SH-SY5Y (cell line): ENCODE measurements at regions not wholly inside any gene's neighbourhood (a gene's known extent, or its start where the extent isn't known, plus 50 kb on each side); places are given as distances from the start of the nearest gene placed in this dataset.

ENCODE experiments used
- GATA2 ChIP-seq: IDR thresholded peaks from 2 replicates; pipeline ENCODE4 v1.6.1; 2011; ENCODE audit warnings: mild to moderate bottlenecking, low read depth, low read length
- GATA3 ChIP-seq: IDR thresholded peaks from 2 replicates; pipeline ENCODE4 v1.6.1; 2011; ENCODE audit warnings: low read depth, mild to moderate bottlenecking, low read length, moderate library complexity

DNA sequence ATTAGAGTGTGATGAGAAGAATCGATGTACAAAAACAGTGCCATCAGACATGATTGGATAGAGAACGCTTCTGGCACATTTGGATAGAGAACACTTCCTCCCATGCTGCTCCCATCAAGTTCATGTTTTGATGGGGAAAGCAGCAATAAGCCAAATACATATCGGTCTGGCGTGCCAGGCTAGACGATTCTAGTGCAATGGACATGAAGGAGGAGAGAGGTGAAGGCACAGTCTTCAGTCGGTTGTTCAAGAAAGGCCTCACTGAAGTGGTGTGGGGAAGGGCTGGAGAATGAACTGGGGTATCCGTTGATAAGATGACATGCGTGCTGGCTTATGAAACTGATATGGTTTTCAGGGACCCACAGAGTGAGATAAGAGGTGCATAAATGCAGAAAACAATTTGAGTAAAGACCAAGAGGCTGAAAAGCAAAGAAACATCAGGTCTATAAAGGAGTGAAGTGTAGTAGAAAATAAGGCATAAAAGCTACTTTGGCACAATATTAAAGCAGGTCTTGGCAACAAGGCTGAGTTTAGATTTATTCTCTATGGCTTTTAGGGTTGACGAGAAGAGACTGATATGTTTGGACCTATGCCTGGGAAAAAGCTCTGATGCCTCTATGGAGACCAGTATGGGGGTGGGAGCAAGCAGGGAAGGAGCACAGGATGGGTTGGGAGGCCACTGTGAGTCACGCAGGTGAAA is 117.6 kb upstream of the PIEZO2 start:
- TF ChIP-seq GATA2 (no peak), GATA3 (no peak)

DNA sequence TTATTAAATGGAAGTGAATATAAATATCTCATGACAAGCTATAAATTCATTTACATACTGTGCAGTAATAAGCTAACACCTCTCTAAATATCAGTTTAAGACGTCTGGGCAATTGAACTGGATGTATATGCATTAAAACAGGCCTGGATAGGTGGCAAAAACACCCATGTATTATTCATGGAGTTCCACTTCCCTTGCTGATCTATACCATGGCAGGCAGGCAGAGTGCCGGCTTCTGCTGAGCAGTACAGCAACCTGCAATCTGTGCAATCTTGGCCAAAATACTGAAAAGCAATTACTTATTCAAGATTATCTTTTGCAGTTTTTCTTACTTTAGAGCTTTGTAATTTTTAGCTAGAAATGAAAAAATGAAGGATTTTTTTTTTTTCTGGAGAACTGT is 112.1 kb upstream of the PIEZO2 start:
- TF ChIP-seq GATA3 = no peak
- TF ChIP-seq GATA2 = no peak

DNA sequence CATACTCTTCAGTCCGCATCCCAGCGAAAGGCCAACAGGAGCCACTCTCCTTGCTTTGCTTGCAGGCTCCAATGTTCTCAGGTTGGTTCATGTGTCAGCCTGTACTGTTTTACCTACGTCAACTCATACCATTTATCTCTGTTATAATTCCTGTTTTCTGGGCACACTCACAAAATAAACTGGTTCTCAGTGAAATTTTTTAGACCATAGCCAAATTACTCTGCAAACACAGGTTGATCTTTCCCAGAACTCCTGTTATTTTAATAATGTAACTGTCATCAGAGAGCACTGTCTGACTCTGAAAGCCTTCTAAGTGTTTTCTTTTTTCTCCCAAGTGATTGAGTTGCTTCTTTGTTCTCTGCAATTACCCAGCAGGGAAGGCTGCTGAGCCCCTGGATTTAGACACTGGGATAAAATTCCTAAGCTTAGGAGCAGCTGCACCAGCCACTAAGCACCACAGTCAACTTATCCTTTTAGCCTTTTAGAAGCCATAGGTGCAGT is 111.6 kb upstream of the PIEZO2 start:
- TF ChIP-seq GATA3 (no peak), GATA2 (no peak)

DNA sequence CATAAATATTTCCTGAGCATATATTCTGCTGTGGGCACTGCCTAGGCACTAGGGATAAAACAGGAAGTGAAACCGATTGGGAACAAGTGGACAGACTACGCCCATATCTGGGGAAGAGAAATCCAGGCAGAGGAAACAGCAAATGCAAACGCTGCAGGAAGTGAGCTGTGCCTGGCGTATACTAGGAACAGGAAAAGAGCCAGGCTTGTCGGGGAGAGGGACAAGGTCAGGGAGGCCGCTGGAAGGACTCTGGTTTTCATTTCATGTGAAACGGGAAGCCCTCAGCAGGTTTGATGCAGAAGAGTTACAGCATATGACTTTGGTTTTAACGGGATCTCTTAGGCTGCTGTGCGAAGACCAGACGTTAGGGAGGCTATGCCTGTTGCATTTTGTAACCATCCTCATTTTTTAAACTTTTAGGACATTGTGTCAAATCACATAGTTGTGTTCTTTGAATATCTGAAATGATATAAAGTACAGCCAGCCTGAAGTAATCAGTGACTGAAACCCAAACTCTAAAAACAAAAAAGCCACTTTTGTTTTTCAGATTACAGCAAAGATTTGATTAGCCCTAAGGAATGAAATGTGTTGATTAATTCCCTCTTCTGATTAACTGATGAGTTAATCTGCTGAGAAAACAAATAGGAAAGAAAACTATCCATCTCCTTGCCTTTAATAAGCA is 110.2 kb upstream of the PIEZO2 start:
- TF ChIP-seq GATA3 (no peak), GATA2 (no peak)

DNA sequence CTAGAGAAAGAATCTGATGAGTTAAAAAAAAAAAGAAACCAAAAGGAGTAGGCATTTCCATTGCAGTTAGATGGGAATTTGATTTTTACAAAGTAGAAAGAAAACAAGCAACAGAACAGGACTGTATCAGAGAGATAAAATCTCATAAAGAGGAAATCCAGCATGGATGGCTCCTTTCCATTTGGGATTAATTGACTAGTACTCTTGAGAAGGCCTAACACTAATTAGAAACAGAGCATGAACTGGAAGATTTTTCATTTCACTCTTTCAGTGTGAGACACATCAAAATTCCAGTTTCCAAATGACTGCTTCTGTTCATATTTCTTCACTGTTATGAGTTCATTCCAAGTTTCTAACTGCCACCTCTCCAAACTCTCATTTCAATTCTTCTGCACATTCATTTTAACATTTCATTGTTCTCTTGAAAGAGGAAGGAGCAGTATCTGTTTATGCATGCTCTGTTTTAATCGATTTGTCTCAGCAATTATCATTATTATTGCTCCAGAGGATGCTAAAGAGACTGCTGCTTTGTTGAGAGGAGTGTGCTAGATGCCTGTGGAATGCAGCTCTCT is 108.8 kb upstream of the PIEZO2 start:
- TF ChIP-seq GATA3 = no peak
- TF ChIP-seq GATA2 = 0 out of 2 replicates have a peak, but pooled peaks have one; percentile 15

DNA sequence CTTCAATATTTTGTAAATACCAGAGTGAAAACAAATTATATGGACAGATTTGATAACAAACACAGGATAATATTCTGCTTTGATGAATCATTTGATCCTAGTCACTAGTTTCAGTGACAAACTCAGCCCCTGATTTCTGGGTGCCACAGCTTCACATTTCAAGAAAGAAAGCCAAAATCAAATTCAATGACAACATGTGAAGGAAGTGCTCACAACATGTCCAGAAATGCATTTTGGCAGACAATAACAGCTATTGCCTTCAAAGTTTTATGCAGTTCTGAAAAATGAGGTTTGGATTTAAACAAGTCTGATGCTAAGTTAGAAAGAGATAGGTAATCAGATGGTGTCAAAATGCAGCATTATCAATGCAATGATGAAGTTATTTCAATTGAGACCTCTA is 106.9 kb upstream of the PIEZO2 start:
- TF ChIP-seq GATA3 (no peak), GATA2 (no peak)

DNA sequence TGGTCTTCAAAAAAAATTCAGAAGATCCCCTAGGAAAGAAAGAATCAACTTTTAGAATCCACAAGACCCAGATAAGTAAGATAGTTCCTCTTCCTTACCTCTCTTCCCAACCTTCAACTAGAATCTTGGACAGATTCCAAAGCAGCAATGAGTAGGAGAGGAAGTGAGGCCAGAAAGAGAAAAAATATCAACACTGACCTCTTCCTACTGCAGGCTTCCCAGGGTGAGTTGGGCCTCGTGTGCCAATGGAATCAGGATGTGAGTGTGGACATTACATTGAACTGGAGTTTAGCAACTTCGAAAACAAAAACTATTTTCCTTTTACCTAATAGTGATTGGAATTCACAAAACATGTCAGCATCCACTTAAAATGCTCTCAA is 102.5 kb upstream of the PIEZO2 start:
- TF ChIP-seq GATA2 = no peak
- TF ChIP-seq GATA3 = no peak

DNA sequence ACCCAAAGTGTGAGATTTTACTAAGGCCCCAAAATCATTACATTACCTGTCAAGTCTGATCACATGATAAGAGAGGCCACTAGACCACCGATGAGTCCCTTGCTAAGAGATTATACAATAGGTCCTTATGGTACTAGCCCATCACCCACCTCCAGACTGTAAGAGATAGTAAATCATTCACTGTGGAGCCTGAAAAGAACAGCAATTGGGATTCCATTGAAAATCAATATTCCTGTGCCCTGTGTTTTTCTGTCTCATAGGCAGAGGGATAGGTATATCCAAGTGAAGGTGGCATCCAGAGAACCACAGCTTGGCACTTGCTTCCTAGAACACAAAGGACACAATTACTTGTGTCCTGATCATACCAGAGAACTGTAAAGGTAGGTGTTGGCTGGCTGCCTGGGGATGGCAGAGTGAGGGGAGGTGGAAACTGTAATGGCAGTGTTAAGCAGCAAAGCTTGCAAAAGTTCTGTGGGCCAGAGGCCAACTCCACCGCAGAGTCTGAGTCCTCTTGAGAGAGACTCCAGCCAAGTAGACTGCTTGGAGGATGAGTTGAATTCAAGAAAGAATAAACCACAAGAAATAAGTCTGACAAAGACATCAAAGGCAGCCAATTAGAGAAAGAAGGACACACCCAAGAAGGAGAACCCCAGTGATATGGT is 102.0 kb upstream of the PIEZO2 start:
- TF ChIP-seq GATA3 (no peak), GATA2 (no peak)

DNA sequence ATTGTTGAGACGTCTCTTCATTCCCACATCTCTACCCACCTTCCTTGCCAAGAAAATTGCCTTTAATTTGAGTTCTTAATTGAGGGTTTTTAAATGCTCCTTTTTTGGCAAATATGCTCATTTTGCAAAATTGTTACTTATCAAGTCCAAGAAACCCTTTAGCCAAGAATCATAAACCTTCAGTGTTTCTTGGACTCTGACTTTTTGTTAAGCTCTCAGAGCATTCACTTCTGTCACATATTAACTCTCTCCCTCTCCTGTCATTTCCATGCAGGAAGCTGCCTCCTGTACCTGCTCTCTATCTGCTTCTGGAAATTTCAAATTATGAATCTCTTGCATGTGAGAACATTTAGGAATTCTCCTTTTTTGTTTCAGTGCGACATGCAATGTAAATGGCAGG is 100.0 kb upstream of the PIEZO2 start:
- TF ChIP-seq GATA3 (no peak), GATA2 (no peak)

DNA sequence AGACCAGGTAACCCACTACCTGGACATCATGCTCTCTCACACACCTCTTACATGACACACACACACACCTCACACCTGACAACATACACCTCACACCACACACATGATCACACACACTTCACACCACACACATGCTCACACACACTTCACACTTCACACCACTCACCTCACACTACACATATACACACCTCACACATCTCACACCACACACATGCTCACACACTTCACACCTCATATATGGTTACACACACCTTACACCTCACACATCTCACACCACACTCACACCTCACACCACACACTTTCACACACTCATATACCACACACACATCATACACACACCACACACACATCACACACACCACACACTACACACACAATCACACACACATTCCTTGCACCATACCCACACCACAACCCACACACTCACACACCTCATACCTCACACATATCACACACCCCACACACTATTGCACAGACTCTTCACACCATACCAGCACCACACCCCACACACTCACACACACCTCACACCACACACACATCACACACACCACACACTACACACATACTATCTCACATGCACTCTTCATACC is 98.1 kb upstream of the PIEZO2 start:
- no peak for TF ChIP-seq GATA2
- no peak for TF ChIP-seq GATA3

DNA sequence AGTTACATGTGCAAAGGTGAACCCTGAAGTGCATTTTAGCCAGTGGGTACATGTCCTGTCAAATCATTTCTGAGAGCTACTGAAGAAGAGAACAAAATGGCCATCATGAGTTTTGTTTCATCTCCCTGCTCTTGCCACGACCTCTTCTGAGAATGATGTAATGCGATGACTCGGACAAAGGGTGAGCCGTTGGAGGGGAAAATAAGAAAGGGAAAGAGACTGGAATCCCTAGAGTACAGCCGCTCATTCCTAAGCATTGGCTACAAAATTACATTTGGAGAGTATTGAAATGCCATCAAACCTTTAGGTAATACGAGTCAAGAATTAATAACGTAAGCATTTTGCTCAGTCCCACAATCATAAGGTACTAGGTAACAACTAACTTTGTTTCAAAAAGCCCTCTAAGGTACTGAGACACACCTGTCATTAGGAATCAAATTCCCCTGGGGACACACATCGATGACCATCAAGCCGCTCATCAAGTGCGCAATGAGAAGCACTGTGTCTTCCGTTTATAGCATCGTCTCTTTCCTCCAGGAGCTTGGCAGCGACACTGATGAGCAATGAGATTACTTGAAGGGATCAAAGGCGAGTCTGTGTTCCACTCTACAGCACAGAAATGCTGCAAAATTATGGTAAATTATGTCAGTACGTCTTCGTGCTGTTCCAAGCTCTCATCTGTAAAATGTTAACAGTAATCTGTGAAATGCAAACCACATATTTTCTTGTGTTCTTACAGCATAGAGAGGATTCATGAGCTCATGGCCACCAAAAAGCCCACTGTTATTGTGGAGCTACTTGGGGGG is 97.3 kb upstream of the PIEZO2 start:
- TF ChIP-seq GATA2 (no peak), GATA3 (no peak)

DNA sequence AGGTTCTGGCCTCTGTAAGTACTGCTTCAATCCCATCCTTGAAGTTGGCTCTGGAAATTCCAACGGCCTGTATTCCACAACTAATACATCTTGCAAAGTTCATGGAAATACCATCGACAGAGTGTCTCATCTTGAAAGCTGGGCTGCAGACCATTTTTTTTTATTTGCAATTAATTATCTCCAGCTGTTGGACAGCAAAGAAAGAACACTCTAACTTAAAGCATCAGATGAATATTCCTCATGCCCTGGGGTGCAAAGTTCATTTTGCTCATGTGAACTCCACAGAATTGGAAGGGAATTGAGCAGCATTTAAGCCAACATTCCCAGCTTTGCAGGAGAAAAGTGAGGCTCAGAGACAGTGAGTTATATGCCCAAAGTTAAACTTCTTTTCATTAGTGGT is 96.5 kb upstream of the PIEZO2 start:
- no peak for TF ChIP-seq GATA3
- no peak for TF ChIP-seq GATA2

DNA sequence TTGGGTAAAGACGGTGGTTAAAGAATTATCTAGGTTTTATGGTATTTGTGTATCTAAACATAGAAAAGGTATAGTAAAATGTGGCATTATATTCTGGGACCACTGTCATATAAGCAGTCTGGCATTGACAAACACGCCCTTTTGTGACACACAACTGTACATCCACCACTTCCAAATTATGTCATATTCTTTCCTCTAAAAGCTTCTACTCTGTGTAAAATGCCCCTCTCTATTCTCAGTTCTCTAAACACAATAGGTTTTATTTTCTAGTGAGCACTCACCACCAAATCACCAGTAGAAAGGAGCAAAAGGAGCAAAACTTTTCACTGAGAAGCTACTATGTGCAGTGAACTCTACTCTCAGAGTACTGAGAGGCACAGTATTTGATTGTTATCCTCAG is 88.1 kb upstream of the PIEZO2 start:
- TF ChIP-seq GATA2 (no peak), GATA3 (no peak)
